Prostate gland (tissue), 2 donors: ENCODE measurements at regions not wholly inside any gene's neighbourhood (a gene's known extent, or its start where the extent isn't known, plus 50 kb on each side); places are given as distances from the start of the nearest gene placed in this dataset.

Experiments
- POLR2AphosphoS5 ChIP-seq: sonication (generic); formaldehyde crosslinking; IDR thresholded peaks from one replicate; pipeline ENCODE4 v1.6.1; 2017; ENCODE audit warnings: antibody characterized with exemption
- TF ChIP-seq, protein P1 (sequence below), 4 experiments: fragments of 200-600 bp in 2 of 4; fragments of 450-650 bp in 2 of 4; sonication (generic) in 2 of 4; IDR thresholded peaks; 1 replicate in 3 of 4; 2 replicates in 1 of 4; pipeline ENCODE4 v1.5.1; 2016 to 2019; ENCODE audit warnings: antibody characterized with exemption in 4 of 4, mild to moderate bottlenecking in 2 of 4, moderate library complexity in 2 of 4

DNA sequence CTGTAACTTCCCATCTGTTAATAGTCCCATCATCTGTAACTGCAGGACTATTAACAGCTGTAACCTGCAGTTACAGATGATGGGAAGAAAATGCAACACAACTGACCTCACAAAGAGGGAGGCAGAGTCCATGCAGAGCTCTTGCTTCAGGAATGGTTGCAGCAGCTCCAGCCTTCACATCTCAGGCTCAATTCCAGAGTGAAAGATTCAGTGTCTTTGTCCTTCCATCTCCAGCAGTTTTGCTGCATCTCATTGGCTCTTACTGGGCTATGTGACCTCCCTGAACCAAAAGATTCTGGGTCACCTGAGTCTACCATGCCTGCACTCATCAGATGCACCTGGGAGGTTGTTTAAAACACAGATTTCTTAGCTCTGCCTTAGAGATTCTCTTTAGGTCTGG is 686.7 kb downstream of the MATN1 start:
- TF ChIP-seq, protein P1, sequence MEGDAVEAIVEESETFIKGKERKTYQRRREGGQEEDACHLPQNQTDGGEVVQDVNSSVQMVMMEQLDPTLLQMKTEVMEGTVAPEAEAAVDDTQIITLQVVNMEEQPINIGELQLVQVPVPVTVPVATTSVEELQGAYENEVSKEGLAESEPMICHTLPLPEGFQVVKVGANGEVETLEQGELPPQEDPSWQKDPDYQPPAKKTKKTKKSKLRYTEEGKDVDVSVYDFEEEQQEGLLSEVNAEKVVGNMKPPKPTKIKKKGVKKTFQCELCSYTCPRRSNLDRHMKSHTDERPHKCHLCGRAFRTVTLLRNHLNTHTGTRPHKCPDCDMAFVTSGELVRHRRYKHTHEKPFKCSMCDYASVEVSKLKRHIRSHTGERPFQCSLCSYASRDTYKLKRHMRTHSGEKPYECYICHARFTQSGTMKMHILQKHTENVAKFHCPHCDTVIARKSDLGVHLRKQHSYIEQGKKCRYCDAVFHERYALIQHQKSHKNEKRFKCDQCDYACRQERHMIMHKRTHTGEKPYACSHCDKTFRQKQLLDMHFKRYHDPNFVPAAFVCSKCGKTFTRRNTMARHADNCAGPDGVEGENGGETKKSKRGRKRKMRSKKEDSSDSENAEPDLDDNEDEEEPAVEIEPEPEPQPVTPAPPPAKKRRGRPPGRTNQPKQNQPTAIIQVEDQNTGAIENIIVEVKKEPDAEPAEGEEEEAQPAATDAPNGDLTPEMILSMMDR (IDR thresholded peaks at IDR 0.05), result no peak
- no peak for TF ChIP-seq POLR2AphosphoS5
